ENCODE measurements at regions not wholly inside any gene's neighbourhood (a gene's known extent, or its start where the extent isn't known, plus 50 kb on each side); places are given as distances from the start of the nearest gene placed in this dataset.

DNA sequence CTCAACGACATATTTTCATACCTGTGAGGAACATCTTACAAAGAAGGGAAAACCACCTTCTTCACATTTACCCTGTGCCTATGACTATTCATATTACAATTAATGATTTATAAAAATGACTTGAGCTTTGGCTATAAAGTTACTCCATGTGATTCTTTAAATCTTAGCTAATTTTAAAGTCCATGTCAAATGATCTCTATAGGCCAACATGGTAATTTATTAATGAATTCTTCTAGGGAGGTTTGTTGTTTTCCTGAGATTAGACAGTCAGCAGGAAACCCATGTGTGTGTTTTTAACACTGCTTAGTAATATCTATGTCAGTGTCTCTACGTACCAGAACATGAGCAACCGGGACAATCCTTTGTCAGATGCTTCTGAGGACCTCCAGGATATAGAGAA lies 307.3 kb downstream of the IPMK start:
- TF ChIP-seq, protein P1, sequence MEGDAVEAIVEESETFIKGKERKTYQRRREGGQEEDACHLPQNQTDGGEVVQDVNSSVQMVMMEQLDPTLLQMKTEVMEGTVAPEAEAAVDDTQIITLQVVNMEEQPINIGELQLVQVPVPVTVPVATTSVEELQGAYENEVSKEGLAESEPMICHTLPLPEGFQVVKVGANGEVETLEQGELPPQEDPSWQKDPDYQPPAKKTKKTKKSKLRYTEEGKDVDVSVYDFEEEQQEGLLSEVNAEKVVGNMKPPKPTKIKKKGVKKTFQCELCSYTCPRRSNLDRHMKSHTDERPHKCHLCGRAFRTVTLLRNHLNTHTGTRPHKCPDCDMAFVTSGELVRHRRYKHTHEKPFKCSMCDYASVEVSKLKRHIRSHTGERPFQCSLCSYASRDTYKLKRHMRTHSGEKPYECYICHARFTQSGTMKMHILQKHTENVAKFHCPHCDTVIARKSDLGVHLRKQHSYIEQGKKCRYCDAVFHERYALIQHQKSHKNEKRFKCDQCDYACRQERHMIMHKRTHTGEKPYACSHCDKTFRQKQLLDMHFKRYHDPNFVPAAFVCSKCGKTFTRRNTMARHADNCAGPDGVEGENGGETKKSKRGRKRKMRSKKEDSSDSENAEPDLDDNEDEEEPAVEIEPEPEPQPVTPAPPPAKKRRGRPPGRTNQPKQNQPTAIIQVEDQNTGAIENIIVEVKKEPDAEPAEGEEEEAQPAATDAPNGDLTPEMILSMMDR (IDR thresholded peaks at IDR 0.05), result no peak
- TF ChIP-seq POLR2A (IDR thresholded peaks at IDR 0.05) (no peak), EP300 (IDR thresholded peaks at IDR 0.05) (no peak)

Data from stomach (tissue), 4 donors.